T47D (cell line): ENCODE measurements at regions not wholly inside any gene's neighbourhood (a gene's known extent, or its start where the extent isn't known, plus 50 kb on each side); places are given as distances from the start of the nearest gene placed in this dataset.

Experiments used
- DNase-seq, 2 experiments: peaks; one replicate each; pipeline versions ENCODE4 v3.0.0 to v3.0.0-alpha.2; 2011 to 2012; ENCODE audit warnings: low read depth in 1 of 2, low spot score in 1 of 2
- JUND ChIP-seq: IDR thresholded peaks from 2 replicates; pipeline ENCODE4 v1.6.1; 2012; ENCODE audit warnings: low read depth
- in situ Hi-C: cut with HindIII; loops from 2 replicates; pipeline ENCODE4 v1.10.0; 2016; ENCODE audit warnings: low sequenced_read_pairs, low pct_unique_long_range_greater_than_20kb

GRCh38 chr3:194245975-194246561 is 105.1 kb downstream of the CPN2 start:
- no peak for TF ChIP-seq JUND
- in situ Hi-C loops, result no loop called here
- DNase-seq, result no peak

GRCh38 chr3:194246709-194247349 is 104.3 kb downstream of the CPN2 start:
- no peak for TF ChIP-seq JUND
- DNase-seq, result no peak
- in situ Hi-C loops, result no loop called here

GRCh38 chr3:194247350-194247740 is 103.8 kb downstream of the CPN2 start:
- no peak for TF ChIP-seq JUND
- no peak for DNase-seq
- in situ Hi-C loops, result no loop called here

- no peak for TF ChIP-seq JUND
- no peak for DNase-seq
- in situ Hi-C loops, result no loop called here
These were observed 101.6 kb downstream of the CPN2 start for GRCh38 chr3:194249323-194250097.

GRCh38 chr3:194250098-194251002 is 100.8 kb downstream of the CPN2 start:
- no peak for DNase-seq
- in situ Hi-C loops, result no loop called here
- TF ChIP-seq JUND, result no peak

GRCh38 chr3:194251007-194251406 is 100.1 kb downstream of the CPN2 start:
- in situ Hi-C loops, result no loop called here
- TF ChIP-seq JUND, result no peak
- DNase-seq, result no peak

- no peak for TF ChIP-seq JUND
- DNase-seq, result no peak
- in situ Hi-C loops, result no loop called here
These were observed 99.7 kb downstream of the CPN2 start for GRCh38 chr3:194251461-194251860.

- in situ Hi-C loops, result no loop called here
- DNase-seq, result no peak
- TF ChIP-seq JUND, result no peak
These were observed 99.1 kb downstream of the CPN2 start for GRCh38 chr3:194251891-194252560.

- no peak for TF ChIP-seq JUND
- no peak for DNase-seq
- in situ Hi-C loops, result no loop called here
These were observed 97.9 kb downstream of the CPN2 start for GRCh38 chr3:194253270-194253669.

- TF ChIP-seq JUND, result no peak
- no peak for DNase-seq
- in situ Hi-C loops, result no loop called here
These were observed 97.1 kb downstream of the CPN2 start for GRCh38 chr3:194254040-194254439.

GRCh38 chr3:194255252-194256039 is 95.7 kb downstream of the CPN2 start:
- TF ChIP-seq JUND, result no peak
- DNase-seq, result no peak
- in situ Hi-C loops, result no loop called here
